GM12878 (cell line): ENCODE measurements at regions not wholly inside any gene's neighbourhood (a gene's known extent, or its start where the extent isn't known, plus 50 kb on each side); places are given as distances from the start of the nearest gene placed in this dataset.

Source experiments
- ATAC-seq: fragments of 200-7000 bp; cut with Tn5 transposase; 3 replicates; pipeline ENCODE4 v1.9.1; 2020; ENCODE audit warnings: mild to moderate bottlenecking, moderate library complexity
- BruUV-seq: library from RNA; stranded (reverse); fragments of 400-500 nt; replicated peaks from 2 replicates; lab custom pipeline; 2021; lab: Mats Ljungman, UMichigan
- CTCF ChIA-PET: fragments of 300-600 bp; sonication (Branson Sonifier 250); formaldehyde crosslinking; extraction: SDS; loops from one replicate; lab custom pipeline; 2021; ENCODE audit warnings: inconsistent platforms; lab: Yijun Ruan, JAX
- POLR2A ChIA-PET: fragments of 350-600 bp; formaldehyde crosslinking; extraction: SDS; loops from one replicate; lab custom pipeline; 2021; ENCODE audit warnings: inconsistent platforms; lab: Charles Lee
- RAD21 ChIA-PET: fragments of 300-600 bp; sonication (Branson Sonifier 250); formaldehyde crosslinking; loops from one replicate; lab custom pipeline; 2023; ENCODE audit warnings: antibody characterized with exemption; ENCODE audit not compliant: unreplicated experiment; lab: Charles Lee
- SMC1A ChIA-PET: fragments of 300-600 bp; sonication (Branson Sonifier 250); formaldehyde crosslinking; loops from one replicate; lab custom pipeline; 2023; ENCODE audit not compliant: unreplicated experiment, uncharacterized antibody; lab: Charles Lee
- DNase-seq: peaks from one replicate; pipeline ENCODE4 v3.0.0-alpha.2; 2011; ENCODE audit warnings: low read depth, low spot score
- FAIRE-seq: peaks from 3 replicates; lab custom pipeline; 2011; peaks lifted over from hg19 to GRCh38; lab: Jason Lieb, UNC
- H2AFZ ChIP-seq: 2 replicates; pipeline ENCODE4 v1.6.0; 2011; ENCODE audit warnings: low read depth, low read length, control low read depth; ENCODE audit not compliant: control insufficient read depth
- H3K27ac ChIP-seq: 2 replicates; pipeline ENCODE4 v1.5.1; 2011; ENCODE audit warnings: control low read depth; ENCODE audit not compliant: control insufficient read depth, insufficient read depth
- H3K27me3 ChIP-seq, 2 experiments: replicated peaks in 1 of 2; 2 replicates each; pipeline versions ENCODE4 v1.6.0 to v1.6.1; 2011; ENCODE audit warnings: low read length in 1 of 2; ENCODE audit not compliant: control insufficient read depth in 2 of 2, insufficient read depth in 2 of 2
- H3K36me3 ChIP-seq, 2 experiments: 2 replicates each; pipeline ENCODE4 v1.5.1; 2011; ENCODE audit warnings: low read length in 1 of 2; ENCODE audit not compliant: control insufficient read depth in 2 of 2, insufficient read depth in 2 of 2
- H3K4me1 ChIP-seq: 2 replicates; pipeline ENCODE4 v1.6.1; 2011; ENCODE audit warnings: mild to moderate bottlenecking, low read length, moderate library complexity, mixed read lengths; ENCODE audit not compliant: control insufficient read depth, insufficient read depth
- H3K4me2 ChIP-seq: 2 replicates; pipeline ENCODE4 v1.6.0; 2011; ENCODE audit warnings: control low read depth; ENCODE audit not compliant: control insufficient read depth, insufficient read depth
- H3K4me3 ChIP-seq: fragments of 200-600 bp; sonication (generic); 2 replicates; pipeline ENCODE4 v1.5.1; 2016
- H3K79me2 ChIP-seq: 2 replicates; pipeline ENCODE4 v1.6.0; 2011; ENCODE audit warnings: low read length; ENCODE audit not compliant: control insufficient read depth, insufficient read depth
- H3K9ac ChIP-seq: 2 replicates; pipeline ENCODE4 v1.8.0; 2011; ENCODE audit warnings: low read length, control low read depth, mixed read lengths; ENCODE audit not compliant: control insufficient read depth, insufficient read depth
- H3K9me3 ChIP-seq: replicated peaks from 3 replicates; pipeline ENCODE4 v1.5.1; 2011; ENCODE audit warnings: mild to moderate bottlenecking, low read length; ENCODE audit not compliant: control insufficient read depth, insufficient read depth
- H4K20me1 ChIP-seq: 2 replicates; pipeline ENCODE4 v1.6.0; 2011; ENCODE audit not compliant: control insufficient read depth, insufficient read depth
- ATF2 ChIP-seq: IDR thresholded peaks from 2 replicates; pipeline ENCODE4 v1.6.1; 2012; ENCODE audit warnings: low read length, inconsistent platforms
- CBX5 ChIP-seq: sonication (generic); IDR thresholded peaks from 2 replicates; pipeline ENCODE4 v1.6.1; 2016; ENCODE audit warnings: low read depth, moderate library complexity, mild to moderate bottlenecking, inconsistent platforms
- EGR1 ChIP-seq, 2 experiments: IDR thresholded peaks; 1 replicate in 1 of 2; 2 replicates in 1 of 2; pipeline ENCODE4 v1.6.1; 2011 to 2012; ENCODE audit warnings: low read depth in 2 of 2, low read length in 2 of 2, borderline replicate concordance in 1 of 2, mild to moderate bottlenecking in 1 of 2, moderate library complexity in 1 of 2
- HSF1 ChIP-seq: fragments of 150-350 bp; IDR thresholded peaks from 2 replicates; pipeline ENCODE4 v1.6.1; 2014; ENCODE audit warnings: mild to moderate bottlenecking, low read depth, low read length
- KAT2A ChIP-seq: conservative IDR thresholded peaks from 2 replicates; pipeline ENCODE4 v1.6.1; 2011; ENCODE audit warnings: low read depth, low read length; ENCODE audit not compliant: control insufficient read depth
- PAX8 ChIP-seq: fragments of 450-650 bp; IDR thresholded peaks from 2 replicates; pipeline ENCODE4 v1.6.1; 2017; ENCODE audit warnings: mild to moderate bottlenecking, moderate library complexity
- RAD21 ChIP-seq: IDR thresholded peaks from 2 replicates; pipeline ENCODE4 v1.6.1; 2011; ENCODE audit warnings: mild to moderate bottlenecking, low read depth, low read length, moderate library complexity; ENCODE audit not compliant: insufficient read depth
- whole genome bisulfite sequencing: methylation state at CpG from one replicate; pipeline ENCODE4 v1.1.6; 2016; ENCODE audit warnings: low lambda C conversion rate; ENCODE audit not compliant: insufficient replicate concordance, insufficient coverage; ENCODE audit errors: missing lambda C conversion rate; 5-methylcytosine and 5-hydroxymethylcytosine counted together
- in situ Hi-C: fragments of 300-500 bp; cut with MboI; formaldehyde crosslinking; loops from 9 replicates; pipeline ENCODE4 v1.14.3; 2018; ENCODE audit warnings: mixed read lengths
- intact Hi-C: fragments of 100-400 bp; cut with micrococcal nuclease; formaldehyde crosslinking; loops from one replicate; pipeline ENCODE4 v1.14.2; 2022; ENCODE audit not compliant: unreplicated experiment

GRCh38 chr17:77346765-77347164, 206.0 kb downstream of the SEC14L1 start:
- ChIA-PET POLR2A (no interaction called here), RAD21 (no interaction called here)
- ATAC-seq, result no peak
- no peak overlapping the region for H3K9ac ChIP-seq
- H3K27ac ChIP-seq, result no peak overlapping the region
- no peak for FAIRE-seq
- H3K36me3 ChIP-seq, result peaks cover 1 to 6% of the 10 kb centered on the region in 2 experiments; a peak in 3 of 4 replicates
- H3K9me3 ChIP-seq, result no peaks in the 10 kb centered on the region; the same call in 2 of the 3 replicates
- TF ChIP-seq KAT2A, result no peak
- TF ChIP-seq PAX8, result no peak
- TF ChIP-seq CBX5, result no peak
- no peak for TF ChIP-seq HSF1
- no peak for TF ChIP-seq RAD21
- TF ChIP-seq EGR1 (IDR thresholded peaks at IDR 0.05; ENCODE audit: borderline replicate concordance in 1 of 2, low read depth in 2 of 2, low read length in 2 of 2), result no peak
- no peak for TF ChIP-seq ATF2
- TF ChIP-seq, all 136 proteins: peak for 0
- Histone ChIP-seq H4K20me1 (peaks cover 4% of the 10 kb centered on the region), H3K4me1 (peaks cover 12% of the 10 kb centered on the region), H3K27me3 (no peaks in the 10 kb centered on the region), H3K4me3 (no peak overlapping the region), H3K79me2 (peaks cover 7% of the 10 kb centered on the region), H2AFZ (no peak overlapping the region), H3K4me2 (no peak overlapping the region)
- intact Hi-C loops (no loop called here), in situ Hi-C loops (loop anchor here (25.0 kb wide), 1 partner anchor 91 kb away; no protein-coding TSS in a partner anchor)
- CTCF ChIA-PET, result interaction anchor here (1.3 to 1.7 kb wide), 3 partner anchors 16 to 667 kb away, joined by 3 to 7 read pairs (median 4); no protein-coding TSS in a partner anchor
- 100% methylated on average over 3 of the region's 3 CpGs for WGBS
- SMC1A ChIA-PET, result interaction anchor here (1.1 to 1.6 kb wide), 2 partner anchors 12 to 15 kb away, joined by 3 to 8 read pairs; no protein-coding TSS in a partner anchor
- DNase-seq, result no peak
- no TSS peak for BruUV-seq
